ENCODE measurements at regions not wholly inside any gene's neighbourhood (a gene's known extent, or its start where the extent isn't known, plus 50 kb on each side); places are given as distances from the start of the nearest gene placed in this dataset.
A peak's percentile ranks its signal among the peaks of the same experiment; 100 is the strongest.

- peak; percentile 1 for DNase-seq (ENCODE audit: low spot score)
Observed at GRCh38 chr13:107865643-107866031, 349.7 kb downstream of the LIG4 start.

- DNase-seq (ENCODE audit: low spot score): no peak
Observed at GRCh38 chr13:107865318-107865575, 350.1 kb downstream of the LIG4 start.

- peak; percentile 74 for DNase-seq (ENCODE audit: low spot score)
Observed at GRCh38 chr13:107864543-107865317, 350.6 kb downstream of the LIG4 start.

- DNase-seq (ENCODE audit: low spot score): no peak
Observed at GRCh38 chr13:107860284-107860683, 355.1 kb downstream of the LIG4 start.

- no peak for DNase-seq (ENCODE audit: low spot score)
Observed at GRCh38 chr13:107854880-107855279, 360.5 kb downstream of the LIG4 start.

GRCh38 chr13:107852072-107852471 lies 363.3 kb downstream of the LIG4 start:
- DNase-seq (ENCODE audit: low spot score): no peak

- no peak for DNase-seq (ENCODE audit: low spot score)
Observed at GRCh38 chr13:107851670-107852069, 363.7 kb downstream of the LIG4 start.

- peak; percentile 24 for DNase-seq (ENCODE audit: low spot score)
Observed at GRCh38 chr13:107847406-107847805, 367.9 kb downstream of the LIG4 start.

- peak; percentile 35 for DNase-seq (ENCODE audit: low spot score)
Observed at GRCh38 chr13:107846642-107847041, 368.7 kb downstream of the LIG4 start.

GRCh38 chr13:107845911-107846310 lies 369.4 kb downstream of the LIG4 start:
- no peak for DNase-seq (ENCODE audit: low spot score)

GRCh38 chr13:107843681-107844080 lies 371.7 kb downstream of the LIG4 start:
- no peak for DNase-seq (ENCODE audit: low spot score)

GRCh38 chr13:107843281-107843680 lies 372.1 kb downstream of the LIG4 start:
- no peak for DNase-seq (ENCODE audit: low spot score)

GRCh38 chr13:107842562-107843180 lies 372.7 kb downstream of the LIG4 start:
- DNase-seq (ENCODE audit: low spot score): no peak

GRCh38 chr13:107838588-107839161 lies 376.7 kb downstream of the LIG4 start:
- no peak for DNase-seq (ENCODE audit: low spot score)

- no peak for DNase-seq (ENCODE audit: low spot score)
Observed at GRCh38 chr13:107836685-107837084, 378.7 kb downstream of the LIG4 start.

- DNase-seq (ENCODE audit: low spot score): no peak
Observed at GRCh38 chr13:107835339-107836018, 379.9 kb downstream of the LIG4 start.

- no peak for DNase-seq (ENCODE audit: low spot score)
Observed at GRCh38 chr13:107834717-107835116, 380.6 kb downstream of the LIG4 start.

GRCh38 chr13:107834281-107834680 lies 381.1 kb downstream of the LIG4 start:
- no peak for DNase-seq (ENCODE audit: low spot score)

- no peak for DNase-seq (ENCODE audit: low spot score)
Observed at GRCh38 chr13:107832500-107833100, 382.7 kb downstream of the LIG4 start.

- DNase-seq (ENCODE audit: low spot score): no peak
Observed at GRCh38 chr13:107830804-107831203, 384.5 kb downstream of the LIG4 start.

- no peak for DNase-seq (ENCODE audit: low spot score)
Observed at GRCh38 chr13:107827840-107828549, 387.3 kb downstream of the LIG4 start.

GRCh38 chr13:107824635-107825034 lies 390.7 kb downstream of the LIG4 start:
- no peak for DNase-seq (ENCODE audit: low spot score)
